ENCODE measurements at regions not wholly inside any gene's neighbourhood (a gene's known extent, or its start where the extent isn't known, plus 50 kb on each side); places are given as distances from the start of the nearest gene placed in this dataset.

- no peak for DNase-seq (ENCODE audit: low spot score)
Observed at GRCh38 chr7:121620953-121621606, 225.0 kb upstream of the FAM3C start.

GRCh38 chr7:121620206-121620605, 224.1 kb upstream of the FAM3C start:
- no peak for DNase-seq (ENCODE audit: low spot score)

- DNase-seq (ENCODE audit: low spot score), result no peak
Observed at GRCh38 chr7:121618182-121618581, 222.1 kb upstream of the FAM3C start.

GRCh38 chr7:121610243-121610642, 214.1 kb upstream of the FAM3C start:
- DNase-seq (ENCODE audit: low spot score), result no peak

- DNase-seq (ENCODE audit: low spot score), result no peak
Observed at GRCh38 chr7:121609208-121609607, 213.1 kb upstream of the FAM3C start.

- no peak for DNase-seq (ENCODE audit: low spot score)
Observed at GRCh38 chr7:121608785-121609184, 212.7 kb upstream of the FAM3C start.

GRCh38 chr7:121608183-121608582, 212.1 kb upstream of the FAM3C start:
- DNase-seq (ENCODE audit: low spot score), result peak; percentile 26

- DNase-seq (ENCODE audit: low spot score), result peak; percentile 32
Observed at GRCh38 chr7:121605317-121605680, 209.2 kb upstream of the FAM3C start.

- no peak for DNase-seq (ENCODE audit: low spot score)
Observed at GRCh38 chr7:121604627-121605316, 208.7 kb upstream of the FAM3C start.

GRCh38 chr7:121603886-121604285, 207.8 kb upstream of the FAM3C start:
- no peak for DNase-seq (ENCODE audit: low spot score)

GRCh38 chr7:121599887-121600286, 203.8 kb upstream of the FAM3C start:
- no peak for DNase-seq (ENCODE audit: low spot score)

- DNase-seq (ENCODE audit: low spot score), result no peak
Observed at GRCh38 chr7:121595758-121596696, 199.9 kb upstream of the FAM3C start.

- no peak for DNase-seq (ENCODE audit: low spot score)
Observed at GRCh38 chr7:121591926-121592325, 195.8 kb upstream of the FAM3C start.

- DNase-seq (ENCODE audit: low spot score), result no peak
Observed at GRCh38 chr7:121587435-121587834, 191.3 kb upstream of the FAM3C start.

- no peak for DNase-seq (ENCODE audit: low spot score)
Observed at GRCh38 chr7:121582258-121582657, 186.2 kb upstream of the FAM3C start.

- no peak for DNase-seq (ENCODE audit: low spot score)
Observed at GRCh38 chr7:121579639-121580038, 183.5 kb upstream of the FAM3C start.

GRCh38 chr7:121578669-121579068, 182.6 kb upstream of the FAM3C start:
- no peak for DNase-seq (ENCODE audit: low spot score)

GRCh38 chr7:121576148-121576917, 180.2 kb upstream of the FAM3C start:
- no peak for DNase-seq (ENCODE audit: low spot score)

GRCh38 chr7:121575194-121575765, 179.2 kb upstream of the FAM3C start:
- no peak for DNase-seq (ENCODE audit: low spot score)

GRCh38 chr7:121574109-121574508, 178.0 kb upstream of the FAM3C start:
- DNase-seq (ENCODE audit: low spot score), result no peak

- no peak for DNase-seq (ENCODE audit: low spot score)
Observed at GRCh38 chr7:121572615-121573014, 176.5 kb upstream of the FAM3C start.

- no peak for DNase-seq (ENCODE audit: low spot score)
Observed at GRCh38 chr7:121570365-121570764, 174.3 kb upstream of the FAM3C start.
